GM18520 (cell line): ENCODE measurements at regions not wholly inside any gene's neighbourhood (a gene's known extent, or its start where the extent isn't known, plus 50 kb on each side); places are given as distances from the start of the nearest gene placed in this dataset.
"Not testable (repeated sequence)": the region's sequence is repeated elsewhere in the genome, so short reads cannot be mapped to it uniquely, and the experiment has no call there.

Source experiments
- ATAC-seq: cut with Tn5 transposase; IDR thresholded peaks from one replicate; pipeline ENCODE4 v1.9.1; 2021; ENCODE audit not compliant: unreplicated experiment

- no peak for ATAC-seq
These were observed 412.3 kb upstream of the CHORDC1 start for GRCh38 chr11:90635151-90635550.

GRCh38 chr11:90630176-90630575 is 407.3 kb upstream of the CHORDC1 start:
- no peak for ATAC-seq

GRCh38 chr11:90629229-90629806 is 406.5 kb upstream of the CHORDC1 start:
- ATAC-seq = no peak

- no peak for ATAC-seq
These were observed 391.5 kb upstream of the CHORDC1 start for GRCh38 chr11:90614318-90614717.

- ATAC-seq = not testable (repeated sequence)
These were observed 390.2 kb upstream of the CHORDC1 start for GRCh38 chr11:90613037-90613436.

GRCh38 chr11:90606721-90607120 is 383.9 kb upstream of the CHORDC1 start:
- ATAC-seq = no peak

- ATAC-seq = no peak
These were observed 378.4 kb upstream of the CHORDC1 start for GRCh38 chr11:90601261-90601660.

- no peak for ATAC-seq
These were observed 371.8 kb upstream of the CHORDC1 start for GRCh38 chr11:90594658-90595057.

GRCh38 chr11:90593099-90593498 is 370.2 kb upstream of the CHORDC1 start:
- ATAC-seq = no peak

- ATAC-seq = no peak
These were observed 367.4 kb upstream of the CHORDC1 start for GRCh38 chr11:90590286-90590685.

- ATAC-seq = peak; percentile 62
These were observed 366.9 kb upstream of the CHORDC1 start for GRCh38 chr11:90589735-90590134.

GRCh38 chr11:90587896-90588295 is 365.0 kb upstream of the CHORDC1 start:
- no peak for ATAC-seq

- no peak for ATAC-seq
These were observed 362.6 kb upstream of the CHORDC1 start for GRCh38 chr11:90585491-90585890.

- not testable (repeated sequence) for ATAC-seq
These were observed 360.1 kb upstream of the CHORDC1 start for GRCh38 chr11:90582999-90583398.

- ATAC-seq = no peak
These were observed 341.7 kb upstream of the CHORDC1 start for GRCh38 chr11:90564531-90564930.

- ATAC-seq = no peak
These were observed 335.5 kb upstream of the CHORDC1 start for GRCh38 chr11:90558328-90558865.

GRCh38 chr11:90556606-90557005 is 333.8 kb upstream of the CHORDC1 start:
- no peak for ATAC-seq

- ATAC-seq = no peak
These were observed 333.2 kb upstream of the CHORDC1 start for GRCh38 chr11:90556026-90556425.

- no peak for ATAC-seq
These were observed 332.6 kb upstream of the CHORDC1 start for GRCh38 chr11:90555477-90555876.

GRCh38 chr11:90542092-90542491 is 319.2 kb upstream of the CHORDC1 start:
- ATAC-seq = no peak

- ATAC-seq = no peak
These were observed 313.5 kb upstream of the CHORDC1 start for GRCh38 chr11:90536301-90536700.

- ATAC-seq = no peak
These were observed 309.3 kb upstream of the CHORDC1 start for GRCh38 chr11:90532125-90532524.

GRCh38 chr11:90531001-90531400 is 308.2 kb upstream of the CHORDC1 start:
- ATAC-seq = no peak
